OCI-LY3 (cell line): ENCODE measurements at regions not wholly inside any gene's neighbourhood (a gene's known extent, or its start where the extent isn't known, plus 50 kb on each side); places are given as distances from the start of the nearest gene placed in this dataset.
"Not testable (repeated sequence)": the region's sequence is repeated elsewhere in the genome, so short reads cannot be mapped to it uniquely, and the experiment has no call there.

Experiments used
- H2AFZ ChIP-seq: fragments of 200-600, 300-600 bp; shearing (Covaris generic); 2 replicates; pipeline ENCODE4 v1.6.0; 2014; ENCODE audit warnings: antibody characterized with exemption, low read depth, low read length
- H3K27ac ChIP-seq: fragments of 200-600, 300-600 bp; sonication (generic); 2 replicates; pipeline ENCODE4 v1.5.1; 2014; ENCODE audit warnings: mild to moderate bottlenecking, low read length, moderate library complexity, mixed read lengths
- H3K27me3 ChIP-seq: fragments of 200-600, 300-600 bp; sonication (generic); 2 replicates; pipeline ENCODE4 v1.6.1; 2014; ENCODE audit warnings: low read depth, low read length, mixed read lengths
- H3K36me3 ChIP-seq: fragments of 200-600, 300-600 bp; sonication (generic); replicated peaks from 2 replicates; pipeline ENCODE3; 2014; ENCODE audit warnings: low read depth, low read length, mixed read lengths
- H3K4me1 ChIP-seq: fragments of 300-600, 200-600 bp; sonication (generic); 2 replicates; pipeline ENCODE4 v1.6.1; 2014; ENCODE audit warnings: low read length, mixed read lengths
- H3K4me2 ChIP-seq: fragments of 200-600, 300-600 bp; sonication (generic); 2 replicates; pipeline ENCODE4 v1.6.1; 2014; ENCODE audit warnings: low read length, mixed read lengths
- H3K4me3 ChIP-seq: fragments of 300-600, 200-600 bp; sonication (generic); 2 replicates; pipeline ENCODE4 v1.5.1; 2014; ENCODE audit warnings: antibody characterized with exemption, mild to moderate bottlenecking, low read length, moderate library complexity
- H3K79me2 ChIP-seq: fragments of 300-600, 200-600 bp; shearing (Covaris generic); 2 replicates; pipeline ENCODE4 v1.6.1; 2014; ENCODE audit warnings: mild to moderate bottlenecking, low read length, mixed read lengths
- H3K9ac ChIP-seq: fragments of 300-600, 200-600 bp; shearing (Covaris generic); 2 replicates; pipeline ENCODE4 v1.6.0; 2014; ENCODE audit warnings: mild to moderate bottlenecking, low read length, moderate library complexity
- H3K9me3 ChIP-seq: fragments of 200-600, 300-600 bp; shearing (Covaris generic); 2 replicates; pipeline ENCODE4 v1.6.1; 2014; ENCODE audit warnings: low read length, mixed read lengths; ENCODE audit not compliant: insufficient read depth
- H4K20me1 ChIP-seq: fragments of 200-600, 300-600 bp; sonication (generic); 2 replicates; pipeline ENCODE4 v1.6.1; 2016; ENCODE audit warnings: low read length, mixed read lengths; ENCODE audit not compliant: insufficient read depth
- CTCF ChIP-seq: fragments of 200-600, 300-600 bp; sonication (generic); IDR thresholded peaks from 2 replicates; pipeline ENCODE4 v1.5.1; 2014; ENCODE audit warnings: antibody characterized with exemption, low read length, low read depth
- EZH2phosphoT487 ChIP-seq: fragments of 200-600 bp; shearing (Covaris generic); IDR thresholded peaks from 2 replicates; pipeline ENCODE4 v1.6.1; 2018; ENCODE audit warnings: antibody characterized with exemption, mixed run types, low read depth

GRCh38 chr2:234169674-234170073 lies 119.2 kb downstream of the SPP2 start:
- no peak overlapping the region for H3K27ac ChIP-seq
- no peak overlapping the region for H3K4me3 ChIP-seq
- no peaks in the 10 kb centered on the region for H3K36me3 ChIP-seq
- H3K9ac ChIP-seq: no peak overlapping the region
- no peaks in the 10 kb centered on the region for H3K4me1 ChIP-seq
- H3K27me3 ChIP-seq: no peaks in the 10 kb centered on the region
- no peaks in the 10 kb centered on the region for H3K79me2 ChIP-seq
- no peak overlapping the region for H3K4me2 ChIP-seq
- TF ChIP-seq EZH2phosphoT487 (no peak), CTCF (no peak)
- H4K20me1 ChIP-seq: no peaks in the 10 kb centered on the region
- no peaks in the 10 kb centered on the region for H3K9me3 ChIP-seq
- no peak overlapping the region for H2AFZ ChIP-seq

GRCh38 chr2:234168605-234169570 lies 118.4 kb downstream of the SPP2 start:
- H3K27ac ChIP-seq, H2AFZ ChIP-seq, H3K79me2 ChIP-seq, H4K20me1 ChIP-seq, H3K4me1 ChIP-seq, H3K4me2 ChIP-seq, H3K36me3 ChIP-seq, H3K9me3 ChIP-seq, H3K27me3 ChIP-seq, H3K9ac ChIP-seq, H3K4me3 ChIP-seq: not testable (repeated sequence)

- H3K4me2 ChIP-seq: no peak overlapping the region
- no peaks in the 10 kb centered on the region for H3K4me1 ChIP-seq
- H4K20me1 ChIP-seq: no peaks in the 10 kb centered on the region
- H3K27me3 ChIP-seq: no peaks in the 10 kb centered on the region
- no peak overlapping the region for H3K27ac ChIP-seq
- TF ChIP-seq EZH2phosphoT487: no peak
- TF ChIP-seq CTCF: no peak
- no peaks in the 10 kb centered on the region for H3K79me2 ChIP-seq
- H3K36me3 ChIP-seq: no peaks in the 10 kb centered on the region
- no peak overlapping the region for H3K4me3 ChIP-seq
- H3K9me3 ChIP-seq: no peaks in the 10 kb centered on the region
- no peak overlapping the region for H2AFZ ChIP-seq
- no peak overlapping the region for H3K9ac ChIP-seq
These were observed 116.0 kb downstream of the SPP2 start for GRCh38 chr2:234166531-234166930.

DNA sequence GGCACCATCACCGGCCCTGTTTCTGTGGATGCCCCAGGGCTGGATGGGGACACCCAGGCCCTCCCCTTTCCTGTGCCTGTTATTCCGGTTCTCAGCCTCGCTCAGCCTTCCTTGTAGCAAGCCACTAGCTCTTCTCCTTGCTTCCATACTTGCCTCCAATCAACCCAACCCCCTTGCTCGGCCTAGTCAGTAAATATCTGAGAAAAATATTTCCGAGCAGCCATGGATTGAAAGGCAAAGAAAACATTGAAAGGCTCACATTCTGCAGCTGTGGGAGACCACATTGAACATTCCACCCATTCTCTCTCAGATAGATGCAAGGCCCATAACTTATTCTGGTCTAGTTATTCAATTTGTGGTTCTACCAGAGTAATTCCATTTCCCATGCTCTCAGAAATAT lies 114.9 kb downstream of the SPP2 start:
- H3K36me3 ChIP-seq: no peaks in the 10 kb centered on the region
- TF ChIP-seq CTCF (no peak), EZH2phosphoT487 (no peak)
- H3K4me1 ChIP-seq: no peaks in the 10 kb centered on the region
- H3K27me3 ChIP-seq: no peaks in the 10 kb centered on the region
- no peaks in the 10 kb centered on the region for H4K20me1 ChIP-seq
- H2AFZ ChIP-seq: no peak overlapping the region
- H3K4me3 ChIP-seq: no peak overlapping the region
- H3K79me2 ChIP-seq: no peaks in the 10 kb centered on the region
- H3K4me2 ChIP-seq: no peak overlapping the region
- H3K9ac ChIP-seq: no peak overlapping the region
- H3K9me3 ChIP-seq: no peaks in the 10 kb centered on the region
- no peak overlapping the region for H3K27ac ChIP-seq
